RCC 7860 (cell line): ENCODE measurements at regions not wholly inside any gene's neighbourhood (a gene's known extent, or its start where the extent isn't known, plus 50 kb on each side); places are given as distances from the start of the nearest gene placed in this dataset.

Experiments
- DNase-seq: peaks from one replicate; pipeline ENCODE4 v3.0.0-alpha.2; 2015; ENCODE audit warnings: low spot score
- FAIRE-seq: peaks from 2 replicates; lab custom pipeline; 2012; peaks lifted over from hg19 to GRCh38; lab: Jason Lieb, UNC

DNA sequence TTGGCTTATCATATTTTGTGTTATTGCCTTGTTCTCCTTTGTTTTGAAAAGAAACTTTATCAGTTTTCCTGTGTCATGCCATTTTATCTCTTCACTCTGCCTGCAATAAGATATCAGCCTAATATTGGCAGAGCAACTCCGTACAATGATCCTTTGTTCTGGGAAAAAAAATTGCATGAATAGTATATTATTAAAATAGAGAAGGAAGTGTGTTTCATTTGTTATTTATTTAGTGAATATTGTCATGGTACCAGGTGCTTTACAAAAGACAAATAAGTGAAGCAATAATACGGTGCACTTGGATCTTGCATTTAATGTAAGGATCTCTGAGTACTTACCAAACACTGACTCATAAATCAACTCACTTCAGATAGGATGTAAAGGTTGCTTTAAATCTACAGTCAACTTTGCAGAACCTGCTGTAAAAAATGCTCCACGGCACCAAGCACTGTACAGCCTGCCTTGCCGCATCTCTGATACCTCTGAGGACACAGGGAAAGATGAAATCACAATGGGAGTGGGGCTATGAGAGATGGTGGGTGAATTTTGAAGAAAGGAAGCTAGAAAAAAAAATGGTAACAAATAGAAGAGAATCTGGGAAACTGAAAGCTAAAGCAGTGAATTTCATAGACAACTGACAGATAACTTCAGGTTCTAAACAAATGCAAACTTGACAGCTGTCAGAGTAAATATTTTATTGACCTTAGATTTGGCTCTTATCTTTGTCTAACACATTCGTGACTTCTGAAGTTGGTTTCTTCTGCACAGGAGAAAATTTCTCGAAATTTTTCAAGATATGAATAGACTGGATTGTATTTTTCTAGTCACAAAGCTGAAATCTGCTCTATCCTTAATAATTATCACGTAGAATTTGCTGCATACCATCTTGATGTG is 232.1 kb downstream of the ENC1 start:
- no peak for FAIRE-seq
- DNase-seq, result no peak

DNA sequence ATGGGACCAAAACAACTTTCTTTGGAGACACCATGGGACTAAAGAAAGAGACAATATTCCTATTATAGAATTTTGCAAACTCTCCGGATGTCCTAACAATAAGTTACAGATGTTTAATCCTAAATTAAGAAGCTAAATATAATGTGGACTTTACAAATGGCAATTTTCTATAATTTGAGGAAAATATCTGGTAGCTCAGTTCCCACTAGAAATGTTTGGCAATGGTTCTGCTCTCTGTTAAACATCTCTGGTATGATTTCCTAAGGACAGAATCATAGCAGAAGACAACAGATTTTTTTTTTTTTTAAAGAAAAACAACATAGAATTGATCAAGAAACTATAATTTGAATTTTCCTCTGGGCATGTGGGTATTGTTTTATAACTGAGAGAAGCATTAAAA is 232.8 kb downstream of the ENC1 start:
- no peak for FAIRE-seq
- no peak for DNase-seq

DNA sequence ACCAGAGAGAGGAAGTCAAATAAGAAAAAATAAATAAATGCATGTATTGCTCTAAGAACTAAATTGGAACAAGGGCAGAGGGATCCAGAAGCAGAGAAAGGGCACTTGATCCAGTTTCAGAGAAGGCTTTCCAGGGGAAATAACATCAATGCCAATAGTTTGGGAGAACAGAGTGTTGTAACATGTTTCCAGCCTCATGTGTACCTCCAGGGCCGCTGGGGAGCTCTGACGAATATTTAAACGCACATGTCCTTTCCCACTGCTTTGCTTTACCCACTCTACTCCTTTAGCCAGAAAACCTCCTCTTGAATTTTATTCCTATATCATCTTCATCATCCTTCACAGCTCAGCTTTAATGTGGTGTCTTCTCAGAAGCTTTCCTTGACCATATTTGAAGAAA is 233.7 kb downstream of the ENC1 start:
- DNase-seq (no peak), FAIRE-seq (no peak)

DNA sequence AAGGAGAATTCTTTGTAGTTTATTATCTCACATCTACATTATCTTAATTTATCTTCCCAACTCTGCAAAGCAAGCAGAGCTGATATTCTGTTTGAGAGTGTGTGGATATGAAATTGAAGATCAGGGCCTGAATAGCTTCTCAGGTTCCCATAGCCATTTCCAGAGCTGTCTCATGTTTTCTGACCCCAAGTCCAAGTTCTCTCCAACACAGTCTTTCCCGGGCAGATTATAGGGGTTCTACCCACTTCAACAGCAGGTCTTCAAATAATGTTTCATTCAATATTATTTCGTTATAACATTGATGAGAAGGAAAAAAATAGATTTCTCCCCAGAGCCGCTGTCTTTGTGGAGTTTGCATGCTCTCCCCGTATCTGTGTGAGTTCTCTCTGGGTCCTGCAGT is 234.9 kb downstream of the ENC1 start:
- FAIRE-seq, result no peak
- no peak for DNase-seq

DNA sequence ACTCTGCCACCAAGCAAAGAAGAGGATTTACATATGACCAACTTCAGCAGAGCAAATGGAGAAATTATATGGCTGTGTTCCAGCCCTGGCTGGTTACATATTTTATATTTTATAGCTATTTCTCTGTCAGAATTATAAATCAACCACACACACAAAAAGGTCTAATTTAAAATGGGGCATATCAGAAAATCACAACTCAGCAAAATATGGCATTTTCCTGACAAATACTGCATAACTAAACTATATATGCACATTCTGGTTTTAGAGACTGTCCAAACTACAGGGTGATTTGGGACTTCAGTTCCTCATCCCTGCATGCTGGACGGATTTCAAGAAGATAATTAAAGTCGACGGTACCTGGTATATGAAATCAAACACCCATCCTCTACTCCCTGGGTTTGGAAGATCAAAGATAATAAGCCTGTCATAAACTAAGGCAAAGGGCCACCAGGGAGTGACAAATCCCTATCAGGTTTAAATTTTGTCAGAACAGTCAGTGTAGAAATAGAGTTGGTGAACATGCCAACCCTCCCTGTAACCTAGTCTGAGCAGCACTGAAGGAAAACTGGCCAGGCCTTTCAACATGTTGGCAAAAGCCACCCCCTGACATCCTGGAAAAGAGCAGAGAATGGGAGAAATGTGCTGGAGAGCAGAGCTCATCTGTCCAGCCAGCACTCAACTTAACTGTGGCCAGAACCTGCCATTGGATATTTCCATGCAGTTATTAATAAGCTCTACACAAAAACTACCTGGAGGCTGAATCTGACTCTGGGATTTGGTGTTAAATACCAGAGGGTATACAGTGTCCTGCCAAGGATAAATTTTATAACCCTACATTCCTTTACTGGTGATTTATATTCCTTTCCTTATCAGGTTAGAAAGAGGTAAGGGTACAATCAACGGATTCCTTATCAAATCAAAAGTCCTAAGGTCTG is 235.7 kb downstream of the ENC1 start:
- DNase-seq (no peak), FAIRE-seq (no peak)

DNA sequence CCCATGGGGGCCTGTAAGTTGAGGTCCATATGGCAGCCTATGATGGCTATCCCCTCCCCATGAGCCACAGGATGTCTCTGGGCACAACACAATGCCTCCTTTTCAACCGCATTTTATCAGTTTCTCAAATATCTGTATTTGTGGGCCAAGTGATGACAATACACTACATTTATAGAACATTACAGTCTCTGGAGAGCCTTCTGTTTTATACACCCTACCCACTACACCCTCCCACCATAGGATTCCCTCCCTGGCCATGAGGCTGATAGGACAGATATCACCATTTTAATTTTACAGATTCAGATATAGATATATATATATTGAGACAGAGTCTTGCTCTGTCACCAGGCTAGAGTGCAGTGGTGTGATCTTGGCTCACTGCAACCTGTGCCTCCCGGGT is 236.8 kb downstream of the ENC1 start:
- DNase-seq (no peak), FAIRE-seq (no peak)

DNA sequence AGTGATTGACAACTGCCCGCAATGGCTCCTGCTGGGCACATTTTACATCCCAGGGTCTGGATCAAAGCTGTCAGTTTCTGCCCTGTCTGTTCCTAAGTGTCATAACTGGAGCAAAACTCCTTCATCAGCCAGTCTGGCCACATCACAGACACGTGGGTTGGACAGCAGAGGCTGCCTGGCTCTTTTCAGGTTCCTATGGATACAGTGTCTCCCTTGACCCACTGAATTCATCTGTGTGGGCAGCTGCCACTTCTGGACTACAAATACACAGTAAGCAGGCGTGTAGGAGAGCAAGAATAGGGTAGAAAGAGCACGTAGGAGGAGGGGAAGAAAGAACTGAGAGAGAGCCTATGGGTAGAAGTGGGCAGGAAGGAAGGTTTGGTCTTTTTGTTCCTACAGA is 238.0 kb downstream of the ENC1 start:
- FAIRE-seq (no peak), DNase-seq (no peak)

DNA sequence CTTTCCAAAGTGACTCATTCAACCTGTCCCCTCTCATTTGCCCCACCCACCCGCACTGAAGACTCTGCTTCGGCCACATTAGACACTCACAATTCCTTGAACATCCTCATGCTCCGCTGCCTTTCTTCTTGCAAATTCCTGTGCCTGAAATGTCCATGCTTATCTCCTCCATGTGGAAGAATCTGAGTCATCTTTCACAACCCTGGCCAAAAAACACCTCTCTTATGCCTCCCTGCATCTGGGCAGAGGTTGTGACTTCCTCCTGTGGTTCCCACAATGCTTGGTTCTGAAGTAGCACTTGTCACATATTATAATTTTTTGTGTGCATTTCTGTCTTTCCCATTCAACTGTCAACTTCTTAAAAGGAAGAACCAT is 238.6 kb downstream of the ENC1 start:
- FAIRE-seq (peak; percentile 70), DNase-seq (peak; percentile 78)

DNA sequence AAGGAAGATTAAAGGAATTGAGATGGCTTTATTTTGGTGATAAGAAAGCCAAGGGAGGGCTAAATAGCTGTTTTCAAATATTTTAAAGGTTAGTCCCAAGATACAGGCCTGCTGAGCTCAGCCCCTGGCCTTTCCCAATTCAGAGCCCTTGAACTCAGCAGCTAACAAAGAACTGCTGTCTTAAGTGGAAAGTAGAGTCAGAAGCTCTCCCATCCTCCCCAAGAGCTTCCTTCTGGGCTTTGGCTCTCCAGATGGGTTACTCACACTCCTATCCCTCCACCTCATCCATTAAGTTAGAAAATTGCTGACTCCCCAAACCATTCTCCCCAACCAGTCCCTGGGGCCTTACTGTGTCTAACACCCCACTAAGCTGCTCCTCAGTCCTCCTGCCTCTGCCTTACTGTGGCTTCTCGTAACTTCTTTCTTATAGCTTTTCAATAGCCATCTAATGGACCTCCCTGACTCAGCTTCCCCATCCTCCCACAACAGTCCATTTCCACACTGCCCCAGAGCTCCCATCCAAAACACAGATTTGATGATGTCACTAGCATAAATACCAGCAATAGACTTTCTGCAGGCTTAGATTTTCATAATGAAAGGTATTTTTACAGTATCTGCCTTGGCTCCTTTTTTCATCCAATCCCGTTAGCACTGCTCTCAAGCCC is 239.1 kb downstream of the ENC1 start:
- FAIRE-seq (no peak), DNase-seq (no peak)

DNA sequence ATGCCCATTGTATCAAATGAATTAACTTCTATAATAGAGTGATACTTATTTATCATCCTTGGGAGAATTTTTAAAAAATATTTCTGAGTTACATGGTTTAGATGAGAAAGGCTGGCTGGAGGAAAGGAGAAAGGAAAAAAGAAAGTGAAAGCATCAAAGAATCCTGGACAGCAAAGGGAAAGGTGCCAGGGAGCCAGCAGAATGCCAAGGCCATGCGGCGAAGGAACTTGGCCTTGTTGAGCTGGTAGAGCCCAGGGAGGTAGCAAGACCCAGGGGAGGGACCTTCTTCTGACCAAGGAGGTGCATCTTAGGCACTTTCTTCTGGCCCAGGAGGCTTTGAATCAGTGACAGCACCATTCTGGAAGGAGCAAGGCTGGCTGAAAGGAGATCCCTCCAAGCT is 240.5 kb downstream of the ENC1 start:
- FAIRE-seq, result no peak
- no peak for DNase-seq

DNA sequence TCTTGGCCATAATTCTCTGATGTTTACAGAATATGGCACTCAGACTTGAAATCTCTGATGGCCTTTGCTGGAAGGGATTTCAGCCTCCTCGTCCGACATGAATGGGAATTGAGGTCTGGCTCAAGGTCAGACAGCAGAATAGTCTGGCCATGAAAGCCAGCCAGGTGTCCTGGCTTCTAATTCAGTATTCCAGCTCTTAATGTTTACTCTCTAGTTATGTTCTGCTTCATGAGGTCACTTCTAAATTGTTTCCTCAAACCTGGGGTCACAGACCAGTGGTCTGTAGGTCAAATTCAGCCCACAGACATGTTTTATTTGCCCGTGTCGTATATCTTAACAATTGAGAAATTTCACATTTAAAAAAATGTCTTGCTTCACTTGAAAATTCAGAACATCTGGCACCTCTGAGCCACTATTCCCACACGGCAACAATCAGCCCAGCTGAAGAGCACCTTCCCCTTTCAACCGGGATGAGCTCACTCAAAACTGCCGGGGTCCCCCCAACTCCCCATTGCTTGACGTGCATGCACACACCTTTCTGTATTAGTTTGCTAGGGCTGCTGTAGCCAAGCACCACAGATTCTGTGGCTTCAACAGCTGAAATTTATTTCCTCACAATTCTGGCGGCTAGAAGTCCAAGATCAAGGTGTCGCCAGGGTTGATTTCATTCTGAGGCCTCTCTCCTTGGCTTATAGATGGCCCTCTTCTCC is 243.5 kb downstream of the ENC1 start:
- no peak for FAIRE-seq
- DNase-seq, result no peak

DNA sequence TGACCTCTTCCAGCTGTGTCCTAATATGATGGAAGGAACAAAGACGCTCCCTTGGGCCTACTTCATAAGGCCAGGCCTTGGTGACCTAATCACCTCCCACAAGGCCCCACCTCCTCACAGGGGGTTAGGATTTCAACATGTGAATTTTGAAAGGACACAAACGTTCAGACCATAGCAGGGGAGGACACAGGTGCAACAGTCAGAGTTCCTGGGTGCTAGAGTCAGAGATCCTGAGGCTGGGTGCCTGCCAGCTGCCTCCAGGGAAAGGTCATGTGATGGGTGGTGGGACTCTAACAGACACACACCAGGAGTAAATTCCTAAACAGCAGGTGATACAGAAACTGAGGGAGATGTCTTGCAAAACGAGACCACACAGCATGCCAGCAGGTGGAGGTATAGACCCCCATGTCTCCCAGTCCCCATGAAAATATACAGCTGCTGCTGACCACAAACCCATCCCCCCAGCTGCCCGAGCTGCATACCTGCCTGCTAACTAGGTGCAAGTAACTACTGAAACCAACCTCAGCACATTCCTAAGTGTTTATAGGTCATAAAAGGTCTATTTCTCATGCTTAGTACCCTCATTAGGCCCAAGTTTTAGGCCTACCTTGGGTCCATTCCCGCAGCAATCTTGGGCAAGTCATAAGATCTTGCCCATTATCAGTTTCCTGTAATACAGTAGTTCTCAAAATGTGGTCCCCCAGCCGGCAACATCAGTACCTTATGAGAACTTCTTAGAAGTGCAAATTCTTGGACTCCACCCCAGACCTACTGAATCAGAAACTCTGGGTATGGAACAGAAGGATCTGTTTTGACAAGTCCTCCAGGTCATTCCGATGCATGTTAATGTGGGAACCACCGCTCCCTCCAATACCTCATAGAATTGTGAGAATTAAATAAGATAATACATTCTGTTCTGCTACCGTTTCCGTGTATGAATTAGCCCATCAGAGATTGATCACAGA is 245.3 kb downstream of the ENC1 start:
- DNase-seq (peak; percentile 55), FAIRE-seq (no peak)

DNA sequence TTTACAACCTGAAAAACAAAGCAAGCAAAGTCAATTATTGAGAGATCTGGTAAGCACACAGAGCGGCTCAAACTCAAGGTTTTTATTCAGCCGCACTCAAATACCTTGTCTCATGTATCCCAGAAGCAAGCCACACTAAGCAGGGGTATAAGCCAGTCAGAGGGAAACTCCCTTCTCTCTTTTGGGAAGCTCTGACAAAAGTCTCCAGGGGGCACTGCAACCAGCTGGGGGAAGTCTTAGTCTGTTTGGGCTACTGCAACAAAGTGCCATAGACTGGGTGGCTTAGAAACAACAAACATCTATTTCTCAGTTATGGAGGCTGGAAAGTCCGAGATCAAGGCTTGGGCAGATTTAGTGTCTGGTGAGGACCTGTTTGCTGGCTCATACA is 246.0 kb downstream of the ENC1 start:
- DNase-seq (no peak), FAIRE-seq (no peak)

DNA sequence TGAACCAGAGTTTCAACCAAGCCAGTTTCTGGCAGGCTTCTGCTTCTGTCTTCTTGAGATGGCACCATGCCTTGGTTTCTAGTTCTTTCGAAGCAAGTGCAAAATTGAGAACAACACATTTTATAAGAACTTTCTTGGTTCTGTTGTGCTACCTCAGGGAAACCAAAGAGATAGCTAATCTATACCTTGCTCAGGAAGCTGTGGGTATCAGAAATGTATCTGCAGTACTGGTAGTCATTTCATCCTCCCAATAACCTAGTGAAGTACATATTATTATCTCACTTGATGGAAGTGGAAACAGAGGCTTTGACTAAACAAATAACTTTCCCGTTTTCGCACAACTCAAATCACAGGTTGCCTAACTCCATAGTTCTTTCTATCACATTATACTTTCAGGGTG is 246.6 kb downstream of the ENC1 start:
- FAIRE-seq (no peak), DNase-seq (no peak)

DNA sequence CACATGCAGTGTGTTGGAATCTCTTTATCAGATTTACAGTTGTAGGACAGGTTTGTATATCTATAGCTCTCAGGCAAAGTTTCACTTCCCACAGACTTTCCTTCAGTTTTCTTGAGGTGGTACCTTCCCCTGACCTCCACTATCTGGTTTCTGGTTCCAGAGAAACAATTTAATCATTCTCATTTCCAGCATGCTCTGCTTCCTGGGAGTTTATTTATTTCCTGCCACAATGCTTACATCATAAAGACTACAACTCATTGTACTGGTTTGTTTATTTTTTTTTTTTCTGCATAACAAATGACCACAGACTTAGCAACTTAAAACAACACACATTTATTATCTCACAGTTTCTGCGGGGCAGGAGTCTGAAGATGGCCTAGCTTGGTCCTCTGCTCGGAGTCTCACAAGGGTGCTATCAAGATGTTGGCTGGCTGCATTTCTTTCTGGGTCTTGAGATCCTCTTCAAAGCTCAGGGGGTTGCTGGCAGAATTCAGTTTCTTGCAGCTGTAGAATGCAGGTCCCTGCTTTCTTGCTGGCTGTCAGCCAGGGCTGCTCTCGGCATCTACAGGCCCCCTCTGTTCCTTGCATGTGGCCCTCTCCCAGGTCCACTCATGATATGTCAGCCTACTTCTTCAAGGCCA is 247.7 kb downstream of the ENC1 start:
- DNase-seq (no peak), FAIRE-seq (no peak)

DNA sequence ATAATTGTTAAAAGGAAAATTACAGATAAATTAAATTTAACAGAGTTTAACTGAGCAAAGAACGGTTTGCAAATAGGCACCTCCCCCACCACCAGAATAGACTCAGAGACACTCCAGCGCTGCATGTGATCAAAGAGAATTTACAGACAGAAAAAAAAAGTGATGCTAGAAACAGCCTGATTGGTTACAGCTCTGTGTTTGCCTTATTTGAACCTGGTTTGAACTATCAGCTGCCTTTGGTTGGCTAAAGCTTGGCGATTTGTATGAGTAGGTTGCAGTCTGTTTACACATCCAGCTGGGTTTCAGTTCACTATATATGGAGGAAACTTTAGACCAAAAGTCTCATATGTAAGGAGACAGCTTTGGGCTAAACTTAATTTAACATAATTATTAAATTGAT is 249.1 kb downstream of the ENC1 start:
- FAIRE-seq (no peak), DNase-seq (no peak)

DNA sequence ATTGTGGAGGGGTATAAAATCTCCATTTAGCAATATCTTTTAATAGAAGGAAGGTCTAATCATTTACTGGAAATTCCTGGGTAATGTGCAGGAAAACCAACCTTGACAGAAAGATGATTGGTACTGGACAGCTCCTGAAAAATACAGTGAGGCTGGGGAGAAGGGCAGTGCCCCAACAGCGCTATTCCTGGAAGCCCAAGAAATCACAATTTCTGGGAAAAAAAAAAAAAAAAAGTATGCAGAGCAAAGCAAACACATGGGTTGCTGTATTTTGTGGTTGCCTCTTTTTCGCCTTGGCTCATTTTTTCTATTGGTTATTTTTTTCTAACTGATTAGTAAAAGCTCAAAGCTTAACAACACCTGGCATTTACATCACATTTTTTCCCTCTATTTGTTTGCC is 249.7 kb downstream of the ENC1 start:
- DNase-seq (no peak), FAIRE-seq (no peak)

DNA sequence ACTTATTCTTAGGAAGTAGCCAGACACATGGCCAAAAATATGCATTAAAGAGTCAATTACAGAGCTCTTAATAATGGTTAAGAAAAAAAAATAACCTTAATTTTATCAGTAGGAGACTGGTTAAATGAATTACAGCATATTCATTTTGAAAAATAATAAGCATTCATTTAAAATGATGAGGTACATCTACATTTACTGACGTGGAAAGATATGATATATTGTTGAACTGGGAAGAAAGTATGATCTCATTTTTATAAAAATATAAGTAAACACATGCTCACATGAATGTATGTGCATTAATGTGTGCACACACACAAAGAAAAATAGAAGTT is 250.3 kb downstream of the ENC1 start:
- no peak for DNase-seq
- no peak for FAIRE-seq

DNA sequence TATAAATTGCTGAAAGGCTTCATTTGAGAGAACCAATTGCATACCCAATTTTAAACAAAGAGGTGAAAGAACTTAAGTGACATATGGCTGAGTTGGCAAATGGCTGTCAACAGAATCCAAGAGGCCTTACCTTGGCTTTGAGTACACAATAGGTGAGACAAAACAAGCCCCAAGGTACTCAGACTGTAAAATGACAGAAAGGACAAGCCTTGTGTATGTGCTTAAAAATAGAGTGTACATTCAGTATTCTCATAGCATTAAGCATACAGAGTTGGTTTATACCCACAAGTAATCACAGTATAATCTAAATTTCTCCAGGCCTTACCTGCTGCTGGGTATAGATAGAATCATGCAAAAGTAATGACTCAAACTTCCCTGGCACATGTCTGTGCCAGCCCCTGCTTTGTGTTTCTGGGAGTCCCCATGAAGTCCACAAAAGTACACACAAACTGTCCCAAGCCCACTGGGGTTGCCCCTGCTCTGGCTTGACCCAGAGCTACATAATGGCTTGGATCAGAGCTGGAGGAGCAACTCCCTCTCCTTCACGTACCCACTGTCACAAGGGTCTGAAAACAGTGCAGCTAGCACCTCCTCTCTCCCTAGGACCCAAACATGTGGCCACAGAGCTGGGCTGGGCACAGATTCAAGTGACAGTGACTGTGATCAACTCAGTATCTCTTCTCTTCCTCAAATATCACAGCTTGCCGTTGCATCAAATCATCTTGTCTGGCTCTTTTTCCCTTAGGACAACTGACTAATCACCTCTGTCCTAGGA is 250.8 kb downstream of the ENC1 start:
- DNase-seq, result no peak

More for the DNA sequence above, 250.8 kb downstream of the ENC1 start:
- FAIRE-seq, result no peak
